ENCODE measurements at regions not wholly inside any gene's neighbourhood (a gene's known extent, or its start where the extent isn't known, plus 50 kb on each side); places are given as distances from the start of the nearest gene placed in this dataset.

GRCh38 chr5:72020161-72020983, 86.9 kb upstream of the MAP1B start:
- no peak for DNase-seq (ENCODE audit: low spot score)
- no peak for TF ChIP-seq CTCF (IDR thresholded peaks at IDR 0.05; ENCODE audit: extremely low read depth, missing control alignments)

GRCh38 chr5:72021651-72022357, 85.5 kb upstream of the MAP1B start:
- no peak for TF ChIP-seq CTCF (IDR thresholded peaks at IDR 0.05; ENCODE audit: extremely low read depth, missing control alignments)
- DNase-seq (ENCODE audit: low spot score) = no peak

- DNase-seq (ENCODE audit: low spot score) = no peak
- TF ChIP-seq CTCF (IDR thresholded peaks at IDR 0.05; ENCODE audit: extremely low read depth, missing control alignments) = no peak
These were observed 78.9 kb upstream of the MAP1B start for GRCh38 chr5:72028382-72028781.

GRCh38 chr5:72030237-72030636, 77.0 kb upstream of the MAP1B start:
- no peak for TF ChIP-seq CTCF (IDR thresholded peaks at IDR 0.05; ENCODE audit: extremely low read depth, missing control alignments)
- no peak for DNase-seq (ENCODE audit: low spot score)

- DNase-seq (ENCODE audit: low spot score) = no peak
- no peak for TF ChIP-seq CTCF (IDR thresholded peaks at IDR 0.05; ENCODE audit: extremely low read depth, missing control alignments)
These were observed 74.5 kb upstream of the MAP1B start for GRCh38 chr5:72032788-72033187.

GRCh38 chr5:72034770-72035169, 72.5 kb upstream of the MAP1B start:
- no peak for TF ChIP-seq CTCF (IDR thresholded peaks at IDR 0.05; ENCODE audit: extremely low read depth, missing control alignments)
- DNase-seq (ENCODE audit: low spot score) = no peak

- no peak for TF ChIP-seq CTCF (IDR thresholded peaks at IDR 0.05; ENCODE audit: extremely low read depth, missing control alignments)
- no peak for DNase-seq (ENCODE audit: low spot score)
These were observed 71.4 kb upstream of the MAP1B start for GRCh38 chr5:72035831-72036230.

All from GM20000 (cell line).